ENCODE measurements at regions not wholly inside any gene's neighbourhood (a gene's known extent, or its start where the extent isn't known, plus 50 kb on each side); places are given as distances from the start of the nearest gene placed in this dataset.

DNA sequence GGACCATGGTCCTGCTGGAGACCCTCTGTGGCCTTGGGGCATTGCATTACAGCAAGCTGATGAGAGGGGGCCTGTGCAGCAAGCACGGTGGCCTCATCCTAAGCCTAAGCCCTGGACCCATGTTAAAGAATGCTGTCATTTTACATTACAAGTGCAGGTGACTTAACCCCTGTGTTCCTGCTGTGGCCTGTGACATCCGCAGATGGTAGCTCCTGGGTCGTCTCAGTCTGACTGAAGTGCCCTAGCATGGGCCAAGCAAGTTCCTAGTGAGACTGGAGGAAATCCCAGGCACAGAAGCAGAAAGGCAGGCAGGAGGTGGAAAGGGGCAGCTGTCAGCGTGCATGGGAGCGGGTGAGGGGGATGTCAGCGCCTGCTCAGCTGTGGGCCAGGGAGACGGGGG, 252.4 kb downstream of the FNDC1 start:
- H4K20me1 ChIP-seq (ENCODE audit: insufficient read depth, low read length), result no peaks in the 10 kb centered on the region
- Mint-ChIP-seq H3K9me3 (peaks cover 2 to 17% (median 8%) of the 10 kb centered on the region in 7 donors), H3K4me3 (no peak overlapping the region), H3K27me3 (ENCODE audit: low read depth in 3 of 3) (peaks cover 0 to 6% (median 0%) of the 10 kb centered on the region in 3 donors), H3K36me3 (no peaks in the 10 kb centered on the region), H3K27ac (no peak overlapping the region), H3K4me1 (no peaks in the 10 kb centered on the region)
- no peaks in the 10 kb centered on the region for H3K36me3 ChIP-seq (replicated peaks in 1 of 2; ENCODE audit: control insufficient read depth in 1 of 2, insufficient read depth in 2 of 2, low read length in 2 of 2)
- no peaks in the 10 kb centered on the region for H3K27me3 ChIP-seq (ENCODE audit: control insufficient read depth in 2 of 2, insufficient read depth in 2 of 2, low read length in 2 of 2)
- no peaks in the 10 kb centered on the region for H3K79me2 ChIP-seq (ENCODE audit: insufficient read depth, low read length)
- 85% methylated on average over 4 of the region's 7 CpGs for WGBS (ENCODE audit: insufficient coverage)
- H3K9me3 ChIP-seq (replicated peaks in 1 of 2; ENCODE audit: control insufficient read depth in 1 of 2, insufficient read depth in 1 of 2, low read length in 2 of 2), result peaks cover 0 to 3% of the 10 kb centered on the region in 2 donors
- no peak overlapping the region for H3K9ac ChIP-seq (ENCODE audit: insufficient read depth, low read length, poor library complexity, severe bottlenecking)
- no peak overlapping the region for H2AFZ ChIP-seq (ENCODE audit: insufficient read depth, low read depth, low read length, poor library complexity, severe bottlenecking)
- H3K27ac ChIP-seq (ENCODE audit: low read depth in 1 of 2, low read length in 2 of 2), result no peak overlapping the region
- no peak overlapping the region for H3K4me2 ChIP-seq (replicated peaks; ENCODE audit: extremely low read depth, low read length, poor library complexity, severe bottlenecking)
- H3K4me3 ChIP-seq (replicated peaks in 1 of 3; ENCODE audit: low read depth in 2 of 3, low read length in 3 of 3), result no peak overlapping the region
- no peaks in the 10 kb centered on the region for H3K4me1 ChIP-seq (ENCODE audit: control insufficient read depth in 1 of 2, insufficient read depth in 2 of 2, low read length in 2 of 2)
- DNase-seq, result no peak
- TF ChIP-seq, protein P1, sequence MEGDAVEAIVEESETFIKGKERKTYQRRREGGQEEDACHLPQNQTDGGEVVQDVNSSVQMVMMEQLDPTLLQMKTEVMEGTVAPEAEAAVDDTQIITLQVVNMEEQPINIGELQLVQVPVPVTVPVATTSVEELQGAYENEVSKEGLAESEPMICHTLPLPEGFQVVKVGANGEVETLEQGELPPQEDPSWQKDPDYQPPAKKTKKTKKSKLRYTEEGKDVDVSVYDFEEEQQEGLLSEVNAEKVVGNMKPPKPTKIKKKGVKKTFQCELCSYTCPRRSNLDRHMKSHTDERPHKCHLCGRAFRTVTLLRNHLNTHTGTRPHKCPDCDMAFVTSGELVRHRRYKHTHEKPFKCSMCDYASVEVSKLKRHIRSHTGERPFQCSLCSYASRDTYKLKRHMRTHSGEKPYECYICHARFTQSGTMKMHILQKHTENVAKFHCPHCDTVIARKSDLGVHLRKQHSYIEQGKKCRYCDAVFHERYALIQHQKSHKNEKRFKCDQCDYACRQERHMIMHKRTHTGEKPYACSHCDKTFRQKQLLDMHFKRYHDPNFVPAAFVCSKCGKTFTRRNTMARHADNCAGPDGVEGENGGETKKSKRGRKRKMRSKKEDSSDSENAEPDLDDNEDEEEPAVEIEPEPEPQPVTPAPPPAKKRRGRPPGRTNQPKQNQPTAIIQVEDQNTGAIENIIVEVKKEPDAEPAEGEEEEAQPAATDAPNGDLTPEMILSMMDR (IDR thresholded peaks at IDR 0.05), result no peak
- intact Hi-C loops (cut with micrococcal nuclease), result no loop called here

DNA sequence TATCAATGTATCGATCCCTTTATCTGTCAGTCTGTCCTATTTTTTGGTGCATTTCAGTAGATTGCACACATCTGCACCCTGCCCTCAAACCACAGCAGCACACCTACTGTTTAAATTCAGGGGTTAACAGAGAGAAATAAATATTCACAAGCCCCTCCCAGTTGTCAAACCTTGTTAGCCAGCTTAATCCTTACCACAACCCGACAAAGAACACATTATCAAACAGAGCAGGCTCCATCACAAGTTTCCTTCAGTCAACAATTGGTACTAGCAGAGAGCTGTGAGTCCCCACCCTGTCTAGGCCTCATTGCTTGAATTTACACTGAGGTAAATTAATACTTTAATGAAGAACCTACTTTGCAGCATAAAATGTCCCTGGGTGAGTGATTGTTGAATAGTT, 249.8 kb downstream of the FNDC1 start:
- Mint-ChIP-seq H3K4me3 (no peak overlapping the region), H3K36me3 (no peaks in the 10 kb centered on the region), H3K27me3 (ENCODE audit: low read depth in 3 of 3) (peaks cover 0 to 6% (median 0%) of the 10 kb centered on the region in 3 donors), H3K27ac (no peak overlapping the region), H3K9me3 (peaks cover 6 to 15% (median 9%) of the 10 kb centered on the region in 7 donors), H3K4me1 (no peaks in the 10 kb centered on the region)
- intact Hi-C loops (cut with micrococcal nuclease), result no loop called here
- Histone ChIP-seq H4K20me1 (ENCODE audit: insufficient read depth, low read length) (no peaks in the 10 kb centered on the region), H3K27ac (ENCODE audit: low read depth in 1 of 2, low read length in 2 of 2) (no peak overlapping the region), H3K4me2 (replicated peaks; ENCODE audit: extremely low read depth, low read length, poor library complexity, severe bottlenecking) (no peak overlapping the region), H3K9ac (ENCODE audit: insufficient read depth, low read length, poor library complexity, severe bottlenecking) (no peak overlapping the region), H3K27me3 (ENCODE audit: control insufficient read depth in 2 of 2, insufficient read depth in 2 of 2, low read length in 2 of 2) (no peaks in the 10 kb centered on the region), H3K4me3 (replicated peaks in 1 of 3; ENCODE audit: low read depth in 2 of 3, low read length in 3 of 3) (no peak overlapping the region), H3K9me3 (replicated peaks in 1 of 2; ENCODE audit: control insufficient read depth in 1 of 2, insufficient read depth in 1 of 2, low read length in 2 of 2) (peaks cover 0 to 6% of the 10 kb centered on the region in 2 donors), H3K79me2 (ENCODE audit: insufficient read depth, low read length) (no peaks in the 10 kb centered on the region), H2AFZ (ENCODE audit: insufficient read depth, low read depth, low read length, poor library complexity, severe bottlenecking) (no peak overlapping the region), H3K36me3 (replicated peaks in 1 of 2; ENCODE audit: control insufficient read depth in 1 of 2, insufficient read depth in 2 of 2, low read length in 2 of 2) (no peaks in the 10 kb centered on the region), H3K4me1 (ENCODE audit: control insufficient read depth in 1 of 2, insufficient read depth in 2 of 2, low read length in 2 of 2) (no peaks in the 10 kb centered on the region)
- no CpG with 5 or more reads among the region's 2 CpGs for WGBS (ENCODE audit: insufficient coverage)
- TF ChIP-seq, protein P1 (IDR thresholded peaks at IDR 0.05), result no peak
- DNase-seq, result no peak

All from CD14-positive monocyte (primary cell).